Prostate gland (tissue), 2 donors: ENCODE measurements at regions not wholly inside any gene's neighbourhood (a gene's known extent, or its start where the extent isn't known, plus 50 kb on each side); places are given as distances from the start of the nearest gene placed in this dataset.
"Not testable (repeated sequence)": the region's sequence is repeated elsewhere in the genome, so short reads cannot be mapped to it uniquely, and the experiment has no call there.

Source experiments
- DNase-seq: peaks from one replicate; pipeline ENCODE4 v3.0.0-alpha.2; 2019; ENCODE audit warnings: low spot score
- H3K27ac ChIP-seq, 2 donors: fragments of 200-600 bp; sonication (generic); 2 replicates each; pipeline ENCODE4 v1.5.1; 2017 to 2019
- H3K27me3 ChIP-seq: fragments of 200-600 bp; sonication (generic); replicated peaks from 2 replicates; pipeline ENCODE4 v1.5.1; 2019; ENCODE audit not compliant: insufficient read depth
- H3K36me3 ChIP-seq, 2 donors: fragments of 200-600 bp; sonication (generic); 1 replicate in 1 of 2; 2 replicates in 1 of 2; pipeline versions ENCODE4 v1.5.1 to v1.8.1; 2017 to 2019
- H3K4me1 ChIP-seq: fragments of 200-600 bp; sonication (generic); replicated peaks from 2 replicates; pipeline ENCODE4 v1.5.1; 2019
- H3K4me3 ChIP-seq, 2 donors: fragments of 200-600 bp; sonication (generic); 2 replicates each; pipeline ENCODE4 v1.5.1; 2017 to 2019
- H3K9me3 ChIP-seq: fragments of 200-600 bp; sonication (generic); 2 replicates; pipeline ENCODE4 v1.5.1; 2017
- CTCF ChIP-seq, 4 experiments: fragments of 200-600 bp in 2 of 4; fragments of 450-650 bp in 2 of 4; sonication (generic) in 2 of 4; IDR thresholded peaks; 1 replicate in 3 of 4; 2 replicates in 1 of 4; pipeline ENCODE4 v1.5.1; 2016 to 2019; ENCODE audit warnings: antibody characterized with exemption in 4 of 4, mild to moderate bottlenecking in 2 of 4, moderate library complexity in 2 of 4
- POLR2A ChIP-seq: fragments of 450-650 bp; IDR thresholded peaks from one replicate; pipeline ENCODE4 v1.6.1; 2016; ENCODE audit warnings: antibody characterized with exemption, mild to moderate bottlenecking
- POLR2AphosphoS5 ChIP-seq: sonication (generic); formaldehyde crosslinking; IDR thresholded peaks from one replicate; pipeline ENCODE4 v1.6.1; 2017; ENCODE audit warnings: antibody characterized with exemption
- WGBS: methylation state at CpG from one replicate; pipeline ENCODE4 v1.1.5; 2018; 5-methylcytosine and 5-hydroxymethylcytosine counted together
- intact Hi-C: fragments of 100-400 bp; cut with DNase I; formaldehyde crosslinking; loops from one replicate; pipeline ENCODE4 v1.14.2; 2022

- TF ChIP-seq POLR2AphosphoS5 (no peak), POLR2A (no peak), CTCF (IDR thresholded peaks at IDR 0.05) (no peak)
- H3K4me1 ChIP-seq = no peaks in the 10 kb centered on the region
- H3K36me3 ChIP-seq = no peaks in the 10 kb centered on the region
- intact Hi-C loops = no loop called here
- H3K27ac ChIP-seq = no peak overlapping the region
- H3K27me3 ChIP-seq = no peaks in the 10 kb centered on the region
- DNase-seq = no peak
- no peak overlapping the region for H3K4me3 ChIP-seq
- 89% methylated on average over 1 of the region's 1 CpG for WGBS
- H3K9me3 ChIP-seq = no peaks in the 10 kb centered on the region
Observed at GRCh38 chr3:112757197-112757596, 89.5 kb downstream of the CD200R1L start.

GRCh38 chr3:112755845-112756613, 90.6 kb downstream of the CD200R1L start:
- intact Hi-C loops = no loop called here
- WGBS = 80% methylated on average over 4 of the region's 4 CpGs
- TF ChIP-seq POLR2AphosphoS5 (no peak), POLR2A (no peak), CTCF (IDR thresholded peaks at IDR 0.05) (no peak)

GRCh38 chr3:112755046-112755445, 91.6 kb downstream of the CD200R1L start:
- H3K27ac ChIP-seq, intact Hi-C loops, H3K27me3 ChIP-seq, H3K4me3 ChIP-seq, H3K36me3 ChIP-seq, DNase-seq, H3K4me1 ChIP-seq, H3K9me3 ChIP-seq: not testable (repeated sequence)
- WGBS = 92% methylated on average over 13 of the region's 13 CpGs

More at GRCh38 chr3:112755845-112756613, 90.6 kb downstream of the CD200R1L start:
- H3K36me3 ChIP-seq = no peaks in the 10 kb centered on the region
- H3K4me1 ChIP-seq = no peaks in the 10 kb centered on the region
- H3K9me3 ChIP-seq = no peaks in the 10 kb centered on the region
- H3K4me3 ChIP-seq = no peak overlapping the region
- H3K27ac ChIP-seq = no peak overlapping the region
- no peak for DNase-seq
- H3K27me3 ChIP-seq = no peaks in the 10 kb centered on the region

GRCh38 chr3:112751564-112752512, 94.8 kb downstream of the CD200R1L start:
- no peak overlapping the region for H3K27ac ChIP-seq

More at GRCh38 chr3:112751564-112752512, 94.8 kb downstream of the CD200R1L start:
- no peak for DNase-seq
- Histone ChIP-seq H3K36me3 (no peaks in the 10 kb centered on the region), H3K4me3 (no peak overlapping the region), H3K4me1 (no peaks in the 10 kb centered on the region), H3K9me3 (no peaks in the 10 kb centered on the region), H3K27me3 (no peaks in the 10 kb centered on the region)
- no peak for TF ChIP-seq CTCF (IDR thresholded peaks at IDR 0.05)
- no peak for TF ChIP-seq POLR2AphosphoS5
- TF ChIP-seq POLR2A = no peak
- intact Hi-C loops = no loop called here
- WGBS = 26% methylated on average over 3 of the region's 3 CpGs
